Vagina (tissue), 2 donors: ENCODE measurements at regions not wholly inside any gene's neighbourhood (a gene's known extent, or its start where the extent isn't known, plus 50 kb on each side); places are given as distances from the start of the nearest gene placed in this dataset.
A peak's percentile ranks its signal among the peaks of the same experiment; 100 is the strongest.
"Not testable (repeated sequence)": the region's sequence is repeated elsewhere in the genome, so short reads cannot be mapped to it uniquely, and the experiment has no call there.

Experiments used
- DNase-seq, 2 donors: peaks; one replicate each; pipeline ENCODE4 v3.0.0-alpha.2; 2017; ENCODE audit errors: extremely low spot score in 2 of 2
- H3K27ac ChIP-seq: fragments of 200-600 bp; sonication (generic); one replicate; pipeline ENCODE4 v1.5.1; 2019
- H3K27me3 ChIP-seq: fragments of 200-600 bp; sonication (generic); one replicate; pipeline ENCODE4 v1.5.1; 2019
- H3K36me3 ChIP-seq, 2 donors: fragments of 200-600 bp; sonication (generic); one replicate each; pipeline ENCODE4 v1.5.1; 2017 to 2019
- H3K4me1 ChIP-seq: fragments of 200-600 bp; sonication (generic); one replicate; pipeline ENCODE4 v1.5.1; 2019
- H3K4me3 ChIP-seq, 2 donors: fragments of 200-600 bp; sonication (generic); 1 replicate in 1 of 2; 2 replicates in 1 of 2; pipeline ENCODE4 v1.5.1; 2016 to 2019
- H3K9me3 ChIP-seq: fragments of 200-600 bp; sonication (generic); one replicate; pipeline ENCODE4 v1.5.1; 2019
- POLR2A ChIP-seq, 2 donors: fragments of 450-650 bp; IDR thresholded peaks; one replicate each; pipeline ENCODE4 v1.6.1; 2017; ENCODE audit warnings: antibody characterized with exemption in 2 of 2, mild to moderate bottlenecking in 2 of 2, moderate library complexity in 2 of 2
- POLR2AphosphoS5 ChIP-seq, 2 donors: sonication (generic); formaldehyde crosslinking; IDR thresholded peaks; one replicate each; pipeline ENCODE4 v1.9.0; 2017; ENCODE audit warnings: antibody characterized with exemption in 2 of 2, mild to moderate bottlenecking in 2 of 2, low read depth in 1 of 2; ENCODE audit not compliant: insufficient read depth in 1 of 2
- intact Hi-C: fragments of 100-400 bp; cut with DNase I; formaldehyde crosslinking; loops from one replicate; pipeline ENCODE4 v1.15.1; 2023
- TF ChIP-seq, protein P1 (sequence below), 3 experiments: fragments of 450-650 bp in 2 of 3; fragments of 200-600 bp in 1 of 3; sonication (generic) in 1 of 3; IDR thresholded peaks; one replicate each; pipeline ENCODE4 v1.5.1; 2017 to 2019; ENCODE audit warnings: antibody characterized with exemption in 3 of 3, mild to moderate bottlenecking in 2 of 3, moderate library complexity in 2 of 3

DNA sequence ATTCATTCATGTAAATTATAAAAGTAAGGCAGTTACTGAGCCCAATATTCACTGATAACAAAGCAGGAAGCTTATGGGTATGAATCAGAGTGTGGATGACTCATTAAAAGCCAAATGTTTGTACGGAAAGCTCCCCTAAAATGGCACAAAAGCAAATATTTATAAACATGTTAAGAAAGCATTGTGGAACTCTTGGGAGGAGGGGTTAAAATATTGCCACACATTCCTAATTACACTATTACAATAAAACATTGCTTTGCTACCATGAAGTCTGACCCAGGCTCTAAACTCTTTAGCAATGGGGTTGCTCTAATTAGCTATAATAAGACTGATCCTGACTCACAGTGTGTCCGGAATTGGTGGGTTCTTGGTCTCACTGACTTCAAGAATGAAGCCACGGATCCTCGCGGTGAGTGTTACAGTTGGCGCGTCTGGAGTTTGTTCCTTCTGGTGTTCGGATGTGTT, 110.9 kb downstream of the NAB1 start:
- Histone ChIP-seq H3K4me1 (no peaks in the 10 kb centered on the region), H3K27me3 (no peaks in the 10 kb centered on the region), H3K9me3 (no peaks in the 10 kb centered on the region), H3K27ac (no peak overlapping the region), H3K36me3 (no peaks in the 10 kb centered on the region), H3K4me3 (no peak overlapping the region)
- DNase-seq: no peak
- intact Hi-C loops: no loop called here
- TF ChIP-seq POLR2AphosphoS5 (IDR thresholded peaks at IDR 0.05; ENCODE audit: insufficient read depth in 1 of 2, low read depth in 1 of 2): no peak
- no peak for TF ChIP-seq POLR2A (IDR thresholded peaks at IDR 0.05)
- TF ChIP-seq, protein P1, sequence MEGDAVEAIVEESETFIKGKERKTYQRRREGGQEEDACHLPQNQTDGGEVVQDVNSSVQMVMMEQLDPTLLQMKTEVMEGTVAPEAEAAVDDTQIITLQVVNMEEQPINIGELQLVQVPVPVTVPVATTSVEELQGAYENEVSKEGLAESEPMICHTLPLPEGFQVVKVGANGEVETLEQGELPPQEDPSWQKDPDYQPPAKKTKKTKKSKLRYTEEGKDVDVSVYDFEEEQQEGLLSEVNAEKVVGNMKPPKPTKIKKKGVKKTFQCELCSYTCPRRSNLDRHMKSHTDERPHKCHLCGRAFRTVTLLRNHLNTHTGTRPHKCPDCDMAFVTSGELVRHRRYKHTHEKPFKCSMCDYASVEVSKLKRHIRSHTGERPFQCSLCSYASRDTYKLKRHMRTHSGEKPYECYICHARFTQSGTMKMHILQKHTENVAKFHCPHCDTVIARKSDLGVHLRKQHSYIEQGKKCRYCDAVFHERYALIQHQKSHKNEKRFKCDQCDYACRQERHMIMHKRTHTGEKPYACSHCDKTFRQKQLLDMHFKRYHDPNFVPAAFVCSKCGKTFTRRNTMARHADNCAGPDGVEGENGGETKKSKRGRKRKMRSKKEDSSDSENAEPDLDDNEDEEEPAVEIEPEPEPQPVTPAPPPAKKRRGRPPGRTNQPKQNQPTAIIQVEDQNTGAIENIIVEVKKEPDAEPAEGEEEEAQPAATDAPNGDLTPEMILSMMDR (IDR thresholded peaks at IDR 0.05): no peak

DNA sequence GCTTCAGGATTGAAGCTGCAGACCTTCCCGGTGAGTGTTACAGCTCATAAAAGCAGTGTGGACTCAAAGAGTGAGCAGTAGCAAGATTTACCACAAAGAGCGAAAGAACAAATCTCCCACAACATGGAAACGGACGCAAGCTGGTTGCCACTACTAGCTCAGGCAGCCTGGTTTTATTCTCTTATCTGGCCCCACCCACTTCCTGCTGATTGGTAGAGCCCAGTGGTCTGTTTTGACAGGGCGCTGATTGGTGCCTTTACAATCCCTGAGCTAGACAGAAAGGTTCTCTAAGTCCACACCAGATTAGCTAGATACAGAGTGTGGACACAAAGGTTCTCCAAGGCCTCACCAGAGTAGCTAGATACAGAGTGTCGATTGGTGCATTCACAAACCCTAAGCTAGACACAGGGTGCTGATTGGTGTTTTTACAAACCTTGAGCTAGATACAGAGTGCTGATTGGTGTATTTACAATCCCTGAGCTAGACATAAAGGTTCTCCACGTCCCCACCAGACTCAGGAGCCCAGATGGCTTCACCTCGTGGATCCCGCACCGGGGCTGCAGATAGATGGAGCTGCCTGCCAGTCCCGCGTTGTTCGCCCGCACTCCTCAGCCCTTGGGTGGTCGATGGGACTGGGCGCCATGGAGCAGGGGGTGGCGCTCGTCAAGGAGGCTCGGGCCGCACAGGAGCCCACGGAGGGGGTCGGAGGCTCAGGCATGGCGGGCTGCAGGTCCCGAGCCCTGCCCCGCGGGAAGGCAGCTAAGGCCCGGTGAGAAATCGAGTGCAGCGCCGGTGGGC, 111.7 kb downstream of the NAB1 start:
- H3K4me3 ChIP-seq: peak overlapping the region; percentile 16 to 20
- H3K4me1 ChIP-seq, DNase-seq, H3K27ac ChIP-seq, H3K27me3 ChIP-seq, H3K9me3 ChIP-seq, H3K36me3 ChIP-seq, intact Hi-C loops: not testable (repeated sequence)

DNA sequence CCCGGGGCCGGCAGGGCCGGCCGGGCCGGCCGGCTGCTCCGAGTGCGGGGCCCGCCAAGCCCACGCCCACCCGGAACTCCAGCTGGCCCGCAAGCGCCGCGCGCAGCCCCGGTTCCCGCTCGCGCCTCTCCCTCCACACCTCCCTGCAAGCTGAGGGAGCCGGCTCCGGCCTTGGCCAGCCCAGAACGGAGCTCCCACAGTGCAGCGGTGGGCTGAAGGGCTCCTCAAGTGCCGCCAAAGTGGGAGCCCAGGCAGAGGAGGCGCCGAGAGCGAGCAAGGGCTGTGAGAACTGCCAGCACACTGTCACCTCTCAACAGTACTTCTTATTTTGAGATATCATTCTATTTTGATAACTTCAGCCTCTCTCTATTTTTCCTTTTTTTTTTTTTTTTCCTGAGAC, 112.3 kb downstream of the NAB1 start:
- DNase-seq, H3K27ac ChIP-seq, H3K9me3 ChIP-seq, H3K4me1 ChIP-seq, intact Hi-C loops, H3K27me3 ChIP-seq, H3K36me3 ChIP-seq: not testable (repeated sequence)
- H3K4me3 ChIP-seq: peak overlapping the region; percentile 16 to 20

DNA sequence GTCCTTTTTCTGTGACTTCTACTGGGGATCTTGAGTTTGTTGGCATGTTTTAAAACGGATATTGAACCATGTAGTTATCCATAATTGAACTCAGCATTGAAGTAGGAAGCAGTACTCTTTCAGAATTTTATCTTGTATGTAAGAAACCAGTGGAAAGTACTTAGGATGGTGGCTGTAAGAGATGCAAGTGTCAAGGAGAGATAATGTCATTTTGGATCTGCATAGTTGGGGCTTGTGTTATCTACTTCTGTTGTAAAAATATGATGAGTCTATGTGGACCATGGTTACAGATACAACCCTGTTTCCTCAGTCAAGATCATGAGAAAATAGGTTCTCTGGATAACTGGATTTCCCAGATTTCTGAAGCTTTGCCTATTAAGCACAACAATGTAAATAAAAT, 113.7 kb downstream of the NAB1 start:
- H3K27ac ChIP-seq: no peak overlapping the region
- no peaks in the 10 kb centered on the region for H3K27me3 ChIP-seq
- no peak for DNase-seq
- no peaks in the 10 kb centered on the region for H3K4me1 ChIP-seq
- H3K9me3 ChIP-seq: no peaks in the 10 kb centered on the region
- H3K36me3 ChIP-seq: no peaks in the 10 kb centered on the region
- intact Hi-C loops: no loop called here
- TF ChIP-seq, protein P1 (IDR thresholded peaks at IDR 0.05): no peak
- no peak for TF ChIP-seq POLR2A (IDR thresholded peaks at IDR 0.05)
- no peak for TF ChIP-seq POLR2AphosphoS5 (IDR thresholded peaks at IDR 0.05; ENCODE audit: insufficient read depth in 1 of 2, low read depth in 1 of 2)
- H3K4me3 ChIP-seq: no peak overlapping the region

DNA sequence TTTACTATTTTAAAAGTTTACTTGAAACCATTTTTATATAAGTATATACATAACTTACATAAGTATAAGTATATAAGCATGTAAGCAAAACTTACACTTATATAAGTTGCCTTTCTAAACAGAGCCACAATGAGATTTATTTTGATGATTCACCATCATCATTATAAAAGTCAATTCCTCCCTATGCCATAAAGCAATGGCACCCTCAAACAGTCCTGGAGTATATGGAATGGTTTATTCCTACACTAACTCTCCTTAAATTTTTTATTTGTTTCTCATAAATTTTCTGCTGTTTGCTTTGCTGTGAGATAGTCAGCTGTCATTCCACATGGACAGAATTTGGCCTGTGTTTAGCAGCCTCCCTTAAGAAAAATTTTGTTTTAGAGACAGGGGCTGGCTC, 114.2 kb downstream of the NAB1 start:
- intact Hi-C loops: no loop called here
- Histone ChIP-seq H3K36me3 (no peaks in the 10 kb centered on the region), H3K9me3 (no peaks in the 10 kb centered on the region), H3K4me1 (no peaks in the 10 kb centered on the region), H3K4me3 (no peak overlapping the region), H3K27ac (no peak overlapping the region), H3K27me3 (no peaks in the 10 kb centered on the region)
- TF ChIP-seq POLR2AphosphoS5 (IDR thresholded peaks at IDR 0.05; ENCODE audit: insufficient read depth in 1 of 2, low read depth in 1 of 2) (no peak), POLR2A (IDR thresholded peaks at IDR 0.05) (no peak)
- TF ChIP-seq, protein P1 (IDR thresholded peaks at IDR 0.05): no peak
- no peak for DNase-seq

DNA sequence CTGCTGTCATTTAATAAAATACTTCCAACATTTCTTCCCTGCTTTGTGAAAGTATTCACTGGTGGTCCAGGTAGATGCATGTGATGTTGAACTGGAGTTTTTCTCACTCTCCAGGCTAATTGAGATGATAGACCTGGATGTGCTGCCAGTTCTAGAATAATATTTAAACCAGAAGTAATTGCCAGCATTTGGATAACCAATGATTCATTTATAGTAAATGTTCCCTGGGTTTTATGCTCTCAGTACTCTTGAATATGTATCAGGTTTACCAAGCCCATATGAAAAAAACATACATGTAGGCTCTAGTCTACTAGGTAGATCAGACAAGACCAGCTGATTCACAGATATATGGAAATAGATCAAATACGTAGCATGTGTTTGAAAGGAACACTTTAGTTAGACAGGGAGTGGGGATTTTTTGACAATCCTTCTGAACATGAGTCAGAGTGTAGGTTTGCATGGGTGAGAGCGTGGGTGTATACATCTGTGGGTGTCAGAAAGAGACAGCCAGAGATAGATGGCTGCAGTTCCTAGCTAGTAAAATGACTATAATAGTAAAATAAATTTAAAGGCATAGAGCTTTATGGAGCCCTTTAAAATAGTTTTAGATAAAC, 115.1 kb downstream of the NAB1 start:
- H3K27me3 ChIP-seq: no peaks in the 10 kb centered on the region
- no peaks in the 10 kb centered on the region for H3K36me3 ChIP-seq
- no peaks in the 10 kb centered on the region for H3K4me1 ChIP-seq
- H3K27ac ChIP-seq: no peak overlapping the region
- no peak overlapping the region for H3K4me3 ChIP-seq
- TF ChIP-seq POLR2AphosphoS5 (IDR thresholded peaks at IDR 0.05; ENCODE audit: insufficient read depth in 1 of 2, low read depth in 1 of 2) (no peak), POLR2A (IDR thresholded peaks at IDR 0.05) (no peak)
- TF ChIP-seq, protein P1 (IDR thresholded peaks at IDR 0.05): no peak
- DNase-seq: no peak
- H3K9me3 ChIP-seq: no peaks in the 10 kb centered on the region
- intact Hi-C loops: no loop called here
